ENCODE measurements at regions not wholly inside any gene's neighbourhood (a gene's known extent, or its start where the extent isn't known, plus 50 kb on each side); places are given as distances from the start of the nearest gene placed in this dataset.

DNA sequence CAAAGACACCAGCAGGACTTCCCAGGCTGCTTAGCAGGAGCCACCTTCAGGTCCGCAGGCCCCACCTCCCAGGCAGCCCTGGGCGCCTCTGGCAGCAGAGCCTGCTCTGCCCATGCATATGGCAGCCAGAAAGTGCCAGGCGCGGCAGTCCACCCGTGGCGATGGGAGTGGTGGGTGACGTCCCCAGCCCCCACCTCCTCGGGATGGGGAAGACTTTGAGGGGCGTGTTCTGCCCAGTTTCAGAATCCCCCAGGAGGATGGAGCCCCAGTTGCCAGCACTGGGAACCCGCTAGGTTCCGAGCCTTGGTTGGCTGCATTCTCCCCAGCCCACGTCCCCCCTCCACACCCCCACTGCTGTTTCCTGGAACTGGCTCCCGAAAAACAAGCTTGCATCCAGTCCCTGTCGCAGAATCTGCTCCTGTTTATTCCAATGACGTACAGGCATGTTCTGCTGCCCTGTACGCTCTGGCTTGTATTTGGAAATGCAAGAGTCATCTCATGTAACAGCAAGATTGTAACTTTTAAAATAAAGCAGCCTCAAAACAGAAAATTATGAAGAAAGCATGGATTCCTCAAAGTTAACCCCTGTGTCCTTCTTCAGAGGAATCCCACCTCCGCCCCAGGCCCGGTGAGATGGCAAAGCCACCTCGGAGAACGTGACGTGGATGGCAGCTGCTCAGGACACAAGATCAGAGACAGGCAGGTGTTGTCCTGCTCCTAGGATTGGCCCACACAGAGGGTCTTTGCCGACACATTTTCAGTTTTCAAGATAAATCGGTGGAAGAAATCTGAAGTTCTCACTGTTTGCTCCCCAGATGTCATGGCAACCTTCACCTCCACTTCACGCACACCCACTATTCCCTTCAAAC, 87.8 kb upstream of the PPP2R2D start:
- H3K4me3 ChIP-seq (ENCODE audit: low read depth, low read length): no peak overlapping the region
- TF ChIP-seq, protein P1, sequence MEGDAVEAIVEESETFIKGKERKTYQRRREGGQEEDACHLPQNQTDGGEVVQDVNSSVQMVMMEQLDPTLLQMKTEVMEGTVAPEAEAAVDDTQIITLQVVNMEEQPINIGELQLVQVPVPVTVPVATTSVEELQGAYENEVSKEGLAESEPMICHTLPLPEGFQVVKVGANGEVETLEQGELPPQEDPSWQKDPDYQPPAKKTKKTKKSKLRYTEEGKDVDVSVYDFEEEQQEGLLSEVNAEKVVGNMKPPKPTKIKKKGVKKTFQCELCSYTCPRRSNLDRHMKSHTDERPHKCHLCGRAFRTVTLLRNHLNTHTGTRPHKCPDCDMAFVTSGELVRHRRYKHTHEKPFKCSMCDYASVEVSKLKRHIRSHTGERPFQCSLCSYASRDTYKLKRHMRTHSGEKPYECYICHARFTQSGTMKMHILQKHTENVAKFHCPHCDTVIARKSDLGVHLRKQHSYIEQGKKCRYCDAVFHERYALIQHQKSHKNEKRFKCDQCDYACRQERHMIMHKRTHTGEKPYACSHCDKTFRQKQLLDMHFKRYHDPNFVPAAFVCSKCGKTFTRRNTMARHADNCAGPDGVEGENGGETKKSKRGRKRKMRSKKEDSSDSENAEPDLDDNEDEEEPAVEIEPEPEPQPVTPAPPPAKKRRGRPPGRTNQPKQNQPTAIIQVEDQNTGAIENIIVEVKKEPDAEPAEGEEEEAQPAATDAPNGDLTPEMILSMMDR (conservative IDR thresholded peaks at IDR 0.05; ENCODE audit: low read depth, low read length): no peak
- DNase-seq (ENCODE audit: low read depth): no peak

DNA sequence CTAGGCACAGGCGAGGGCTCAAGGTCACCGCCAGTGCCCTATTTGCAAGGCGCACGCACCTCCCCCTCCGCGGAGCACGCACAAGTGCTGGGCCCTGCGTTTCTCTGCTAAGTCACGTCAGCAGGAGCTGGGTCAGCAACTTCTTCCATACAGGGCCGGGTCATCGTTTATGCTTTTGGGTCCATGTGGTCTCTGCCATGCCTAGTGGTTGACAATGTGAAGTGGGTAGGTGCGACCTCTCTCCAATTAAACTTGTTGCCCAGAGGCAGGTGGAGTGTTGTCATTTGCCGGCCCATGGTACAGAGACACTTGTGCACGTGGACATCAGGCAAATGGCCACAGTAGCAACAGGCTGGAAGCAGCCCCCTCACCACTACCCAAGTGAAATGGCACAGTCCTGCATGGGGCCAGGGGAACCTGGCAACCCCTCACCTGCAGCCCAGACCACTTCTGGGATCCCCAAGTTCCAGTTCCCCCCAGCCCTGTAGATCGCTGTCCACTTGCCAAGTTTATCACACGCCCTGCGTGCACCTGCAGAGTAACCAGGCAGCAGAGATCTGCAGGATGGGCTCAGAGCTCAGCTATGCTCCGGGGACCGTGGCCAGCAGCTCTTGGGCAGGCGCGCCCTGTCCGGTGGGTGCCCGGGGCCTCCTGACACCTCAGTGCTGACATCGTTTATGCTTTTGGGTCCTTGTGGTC, 86.1 kb upstream of the PPP2R2D start:
- TF ChIP-seq, protein P1 (conservative IDR thresholded peaks at IDR 0.05; ENCODE audit: low read depth, low read length): no peak
- no peak for DNase-seq (ENCODE audit: low read depth)
- H3K4me3 ChIP-seq (ENCODE audit: low read depth, low read length): no peak overlapping the region

DNA sequence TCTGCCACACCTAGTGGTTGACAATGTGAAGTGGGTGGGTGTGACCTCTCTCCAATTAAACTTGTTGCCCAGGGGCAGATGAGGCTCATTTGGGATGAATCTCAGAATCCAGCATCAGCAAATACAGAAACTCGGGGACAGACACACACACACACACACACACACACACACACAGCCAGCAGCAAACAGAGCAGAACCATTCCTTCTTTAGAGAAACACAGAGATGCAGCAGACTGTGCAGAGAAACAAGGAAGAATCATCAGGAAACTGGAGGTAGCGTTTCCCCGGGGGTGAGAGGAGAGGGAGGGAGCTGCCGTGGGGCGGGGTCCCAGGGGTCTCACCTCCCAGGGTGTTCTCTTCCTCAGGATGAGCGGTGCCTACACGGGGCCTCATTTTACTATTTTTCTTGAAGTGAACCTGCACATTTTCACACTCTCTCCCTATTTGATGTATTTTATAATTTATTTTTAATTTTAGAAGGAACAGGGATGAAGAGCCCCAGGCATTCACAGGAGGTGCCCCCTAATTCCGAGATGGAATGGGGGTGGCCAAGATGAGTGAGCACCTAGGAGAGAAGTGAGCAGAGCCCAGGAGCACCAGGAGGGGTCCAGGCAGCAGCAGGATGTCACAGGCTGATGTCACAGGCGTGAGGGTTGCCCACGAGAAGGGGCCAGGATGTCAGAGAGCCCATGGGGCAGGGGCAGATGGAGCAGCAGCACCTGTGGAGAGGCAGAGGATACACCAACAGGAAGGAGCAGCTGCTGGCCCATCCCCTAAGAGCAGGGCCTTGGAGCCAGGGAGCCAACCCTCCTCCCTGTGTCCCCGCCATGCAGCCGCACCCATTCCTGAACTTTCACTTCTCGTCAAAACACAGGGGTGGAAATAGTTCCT, 85.3 kb upstream of the PPP2R2D start:
- TF ChIP-seq, protein P1 (conservative IDR thresholded peaks at IDR 0.05; ENCODE audit: low read depth, low read length): no peak
- no peak overlapping the region for H3K4me3 ChIP-seq (ENCODE audit: low read depth, low read length)
- DNase-seq (ENCODE audit: low read depth): no peak

DNA sequence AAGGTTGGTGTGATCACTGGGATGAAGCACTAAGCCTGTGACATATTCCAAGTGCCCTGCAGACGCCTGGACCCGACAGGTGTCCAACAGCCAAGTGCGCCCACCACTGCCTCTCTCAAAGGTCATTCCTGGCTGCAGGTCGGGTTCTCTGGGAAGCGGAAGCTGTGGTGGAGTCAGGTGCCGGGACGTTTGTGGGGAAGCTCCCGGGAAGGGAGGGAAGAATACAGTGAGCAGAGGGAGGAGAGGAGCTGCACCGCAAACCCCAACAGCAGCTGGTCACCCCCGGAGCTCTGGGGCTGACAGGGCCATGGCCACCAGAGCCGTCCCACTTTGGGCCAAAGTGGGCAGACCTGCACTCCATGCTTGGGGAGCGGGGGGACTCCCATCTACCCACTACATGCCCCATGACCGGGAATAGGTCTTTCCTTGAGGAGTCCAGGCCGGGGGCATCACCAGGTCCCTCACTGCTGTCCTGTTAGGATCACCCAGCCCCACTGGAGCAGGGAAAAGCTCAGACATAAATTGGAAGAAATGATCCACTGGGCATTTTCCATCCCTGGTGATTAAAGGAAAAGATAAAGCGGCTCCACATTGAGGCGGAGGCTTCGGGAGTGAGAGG, 84.5 kb upstream of the PPP2R2D start:
- no peak for DNase-seq (ENCODE audit: low read depth)
- TF ChIP-seq, protein P1 (conservative IDR thresholded peaks at IDR 0.05; ENCODE audit: low read depth, low read length): no peak
- H3K4me3 ChIP-seq (ENCODE audit: low read depth, low read length): no peak overlapping the region

DNA sequence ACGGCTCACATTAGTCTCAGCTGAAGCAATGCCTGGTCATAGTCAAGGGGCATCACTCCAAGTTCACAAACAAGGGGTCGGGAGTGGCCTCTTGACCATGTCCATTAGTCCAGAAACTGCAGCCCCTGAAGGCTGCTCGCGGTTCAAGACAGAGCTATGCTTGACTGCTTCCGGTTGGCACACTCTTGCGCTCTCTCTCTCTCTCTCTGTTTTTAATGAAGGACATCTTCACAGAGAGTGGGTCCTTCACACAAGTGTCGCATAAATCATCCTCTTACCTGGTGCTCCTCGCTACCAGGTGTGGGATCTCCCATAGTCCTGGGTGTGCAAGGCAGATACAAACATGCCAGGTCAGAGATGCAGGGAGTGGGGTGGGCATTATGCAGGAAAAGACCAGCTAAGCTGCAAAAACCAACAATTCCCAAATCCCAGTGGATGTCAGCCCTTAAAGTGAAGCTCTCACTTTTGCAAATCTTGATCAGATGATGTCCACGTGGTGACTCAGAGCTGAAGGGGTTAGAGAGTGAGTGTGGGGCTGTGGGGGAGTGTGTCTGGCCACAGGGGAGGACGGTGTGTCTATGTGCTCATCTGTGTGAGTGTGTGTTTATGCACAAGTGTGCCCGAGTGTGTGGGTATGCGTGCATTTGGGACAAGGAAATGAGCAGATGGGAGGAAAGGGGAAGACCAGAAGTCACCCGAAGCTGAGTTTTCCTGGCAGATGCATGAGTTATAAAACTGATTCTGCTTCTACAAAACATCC, 83.7 kb upstream of the PPP2R2D start:
- DNase-seq (ENCODE audit: low read depth): no peak
- no peak overlapping the region for H3K4me3 ChIP-seq (ENCODE audit: low read depth, low read length)
- TF ChIP-seq, protein P1 (conservative IDR thresholded peaks at IDR 0.05; ENCODE audit: low read depth, low read length): no peak

Measured in epithelial cell of proximal tubule (primary cell).